ENCODE measurements at regions not wholly inside any gene's neighbourhood (a gene's known extent, or its start where the extent isn't known, plus 50 kb on each side); places are given as distances from the start of the nearest gene placed in this dataset.
A peak's percentile ranks its signal among the peaks of the same experiment; 100 is the strongest.

DNA sequence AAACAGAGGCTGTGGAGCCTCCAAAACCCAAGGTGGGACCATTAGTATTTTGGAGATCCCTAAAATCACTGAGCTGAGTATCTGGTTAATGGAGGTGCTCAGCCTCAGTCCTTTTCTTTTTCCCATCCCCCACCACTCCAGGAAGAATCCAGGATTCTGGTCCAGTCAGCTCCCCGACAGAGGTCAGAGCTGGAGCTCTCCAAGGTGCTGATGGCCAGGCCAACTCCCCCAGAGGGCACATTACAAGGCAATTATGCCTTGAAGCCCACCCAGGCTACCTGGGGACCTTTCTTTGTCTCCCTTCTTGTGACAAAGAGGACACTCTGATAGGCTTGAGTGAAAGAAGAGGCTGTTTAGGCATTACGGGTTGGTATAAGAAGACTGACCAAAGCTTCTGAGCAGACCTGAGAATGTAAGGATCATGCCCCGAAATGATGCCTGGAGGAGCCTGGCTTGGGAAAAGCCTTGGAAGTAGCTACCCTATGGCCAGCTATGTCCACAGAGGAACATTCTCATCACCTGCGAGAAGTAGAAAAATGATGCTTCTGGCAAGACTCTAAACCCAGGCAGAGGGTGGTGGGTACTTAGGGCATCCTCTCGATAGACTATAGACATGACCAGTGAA, 102.5 kb upstream of the LDAH start:
- DNase-seq (ENCODE audit: low spot score) = no peak
- ATAC-seq (ENCODE audit: low FRiP score) = no peak
- TF ChIP-seq, protein P1, sequence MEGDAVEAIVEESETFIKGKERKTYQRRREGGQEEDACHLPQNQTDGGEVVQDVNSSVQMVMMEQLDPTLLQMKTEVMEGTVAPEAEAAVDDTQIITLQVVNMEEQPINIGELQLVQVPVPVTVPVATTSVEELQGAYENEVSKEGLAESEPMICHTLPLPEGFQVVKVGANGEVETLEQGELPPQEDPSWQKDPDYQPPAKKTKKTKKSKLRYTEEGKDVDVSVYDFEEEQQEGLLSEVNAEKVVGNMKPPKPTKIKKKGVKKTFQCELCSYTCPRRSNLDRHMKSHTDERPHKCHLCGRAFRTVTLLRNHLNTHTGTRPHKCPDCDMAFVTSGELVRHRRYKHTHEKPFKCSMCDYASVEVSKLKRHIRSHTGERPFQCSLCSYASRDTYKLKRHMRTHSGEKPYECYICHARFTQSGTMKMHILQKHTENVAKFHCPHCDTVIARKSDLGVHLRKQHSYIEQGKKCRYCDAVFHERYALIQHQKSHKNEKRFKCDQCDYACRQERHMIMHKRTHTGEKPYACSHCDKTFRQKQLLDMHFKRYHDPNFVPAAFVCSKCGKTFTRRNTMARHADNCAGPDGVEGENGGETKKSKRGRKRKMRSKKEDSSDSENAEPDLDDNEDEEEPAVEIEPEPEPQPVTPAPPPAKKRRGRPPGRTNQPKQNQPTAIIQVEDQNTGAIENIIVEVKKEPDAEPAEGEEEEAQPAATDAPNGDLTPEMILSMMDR (IDR thresholded peaks at IDR 0.05) = no peak

DNA sequence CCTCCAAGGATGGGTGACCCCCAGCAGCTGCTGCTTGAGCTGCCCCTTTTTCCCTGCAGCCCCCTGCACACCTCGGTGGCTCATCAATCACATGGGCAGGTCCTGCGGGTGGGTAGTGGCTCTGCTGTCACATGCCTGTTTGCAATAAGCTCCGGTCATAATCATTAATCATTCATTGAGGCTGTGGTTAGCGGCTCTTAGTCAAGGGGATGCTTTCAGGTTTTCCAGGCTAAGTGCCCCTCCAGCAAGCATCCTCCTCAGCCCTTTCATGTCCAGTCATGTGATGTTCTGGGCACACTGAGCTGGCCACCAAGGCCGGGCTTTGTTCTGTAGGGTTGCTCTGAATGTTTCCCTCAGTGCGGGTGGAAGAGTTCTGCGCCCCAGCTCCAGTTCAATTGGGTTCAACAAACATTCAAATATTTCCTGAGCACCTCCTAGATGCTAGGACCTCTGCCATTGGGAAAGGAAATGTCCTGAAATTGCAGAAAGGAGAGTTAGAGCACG, 96.4 kb upstream of the LDAH start:
- TF ChIP-seq, protein P1 (IDR thresholded peaks at IDR 0.05) = no peak
- no peak for DNase-seq (ENCODE audit: low spot score)
- no peak for ATAC-seq (ENCODE audit: low FRiP score)

DNA sequence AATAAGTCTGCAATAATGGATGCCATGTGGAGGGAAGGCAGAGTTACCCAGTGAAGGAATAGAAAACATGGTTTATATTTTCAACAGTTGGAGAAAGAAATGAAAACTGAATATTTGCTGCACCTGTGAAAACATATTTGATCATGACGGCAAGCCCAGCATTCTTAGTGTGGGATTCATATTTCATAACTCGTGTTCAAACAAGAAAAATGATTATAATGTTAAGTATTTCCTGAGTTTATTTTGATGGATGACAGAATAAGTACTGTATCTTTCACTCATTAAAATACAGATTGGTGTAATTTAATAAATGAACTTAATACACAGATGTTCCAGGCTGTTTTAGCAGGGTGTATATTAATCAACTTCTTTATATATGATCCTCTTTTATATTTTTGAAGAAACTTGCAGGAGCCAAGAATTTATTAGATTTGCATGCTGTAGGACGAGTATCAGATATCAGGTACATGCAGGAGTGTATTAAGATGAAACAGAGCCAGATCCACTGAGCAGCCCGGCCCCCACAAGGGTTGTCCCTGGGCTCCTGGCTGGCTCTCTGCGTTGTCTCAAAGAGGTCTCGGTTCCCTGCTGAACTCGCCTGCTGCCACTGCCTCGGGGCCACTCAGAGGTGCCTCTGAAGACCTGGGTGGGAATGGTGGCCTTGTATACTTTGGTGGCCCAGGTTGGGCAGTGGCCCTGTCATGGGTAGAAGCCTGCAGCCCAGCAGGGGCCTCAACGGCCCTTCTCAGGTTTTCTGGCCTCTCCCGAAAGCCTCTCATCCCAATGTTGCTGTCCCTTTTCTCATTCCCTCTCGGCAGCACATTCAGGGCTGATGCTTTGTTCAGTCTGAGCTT, 95.0 kb upstream of the LDAH start:
- TF ChIP-seq, protein P1 (IDR thresholded peaks at IDR 0.05) = no peak
- DNase-seq (ENCODE audit: low spot score) (no peak), ATAC-seq (ENCODE audit: low FRiP score) (no peak)

DNA sequence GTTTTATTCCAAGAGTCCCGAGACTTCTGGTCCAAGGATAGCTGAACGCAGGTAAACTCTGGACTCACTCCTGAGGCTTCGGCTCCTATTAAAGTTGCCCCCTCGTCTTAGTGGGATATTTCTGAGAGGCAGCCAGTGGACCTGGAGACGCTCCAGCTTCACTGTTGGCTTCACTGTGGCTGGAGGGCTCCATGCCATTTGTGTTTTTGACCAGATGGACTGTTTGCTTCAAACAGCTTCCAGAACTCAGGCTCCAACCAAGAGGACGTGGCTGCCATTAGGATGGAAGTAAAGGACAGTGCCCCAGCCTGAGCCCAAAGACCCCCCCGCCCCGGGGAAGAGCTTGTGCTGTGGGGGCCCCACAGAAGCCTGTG, 94.4 kb upstream of the LDAH start:
- TF ChIP-seq, protein P1 (IDR thresholded peaks at IDR 0.05) = no peak
- no peak for ATAC-seq (ENCODE audit: low FRiP score)
- no peak for DNase-seq (ENCODE audit: low spot score)

DNA sequence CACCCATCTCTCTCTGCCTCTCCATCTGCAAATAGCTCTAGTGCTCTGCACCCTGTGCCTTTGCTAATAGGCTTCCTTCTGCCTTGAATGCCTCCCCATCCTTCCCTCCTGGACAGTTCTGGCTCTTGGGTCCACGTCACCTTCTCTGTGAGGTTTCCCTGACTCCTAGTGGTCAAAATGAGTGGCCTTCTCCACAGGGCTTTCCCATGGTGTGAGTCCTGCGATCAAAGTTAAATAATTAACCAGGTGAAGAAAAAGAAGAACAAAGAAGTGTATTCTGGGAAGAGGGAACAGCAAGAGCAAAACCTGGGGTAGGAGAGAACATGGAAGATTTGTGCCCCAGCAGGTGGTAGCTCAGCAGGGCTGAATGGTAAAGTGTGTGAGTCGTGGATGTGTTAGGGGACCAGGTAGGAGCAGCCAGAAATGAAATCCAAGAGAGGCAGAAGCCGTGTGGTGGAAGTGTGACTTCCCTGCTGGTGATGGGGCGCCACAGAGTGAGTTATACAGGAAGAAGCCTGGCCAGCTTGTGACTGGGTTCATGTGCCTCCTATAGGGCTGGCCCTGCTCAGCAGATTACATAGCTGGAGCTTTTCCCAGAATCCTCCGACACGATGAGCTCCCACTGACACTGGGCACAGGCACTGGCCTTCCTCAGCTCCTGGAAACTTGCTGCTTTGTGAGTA, 93.8 kb upstream of the LDAH start:
- DNase-seq (ENCODE audit: low spot score) = no peak
- TF ChIP-seq, protein P1 (IDR thresholded peaks at IDR 0.05) = no peak
- peak; percentile 63 for ATAC-seq (ENCODE audit: low FRiP score)

DNA sequence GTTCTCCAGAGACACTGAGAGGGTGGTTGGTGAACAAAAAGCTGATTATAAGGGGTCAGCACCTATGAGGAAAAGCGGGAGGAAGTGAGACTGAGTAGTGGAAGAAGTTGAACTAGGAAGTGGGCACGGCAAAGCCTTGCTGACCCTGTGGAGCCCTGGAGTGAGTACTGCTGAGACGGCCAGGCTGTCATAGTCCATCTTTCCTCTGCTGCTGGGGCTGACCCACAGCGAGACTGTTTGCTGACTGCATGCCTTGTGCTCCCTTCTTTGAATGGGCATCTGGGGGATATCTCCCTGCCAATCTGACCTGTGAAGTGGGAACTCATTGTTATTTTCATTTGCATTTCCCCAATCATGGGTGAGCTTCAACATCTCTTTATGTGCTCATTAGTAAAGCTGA, 92.4 kb upstream of the LDAH start:
- ATAC-seq (ENCODE audit: low FRiP score) (no peak), DNase-seq (ENCODE audit: low spot score) (no peak)
- TF ChIP-seq, protein P1 (IDR thresholded peaks at IDR 0.05) = no peak

Measured in omental fat pad (tissue), 3 donors.